NCI-H526 (cell line): ENCODE measurements at regions not wholly inside any gene's neighbourhood (a gene's known extent, or its start where the extent isn't known, plus 50 kb on each side); places are given as distances from the start of the nearest gene placed in this dataset.
A peak's percentile ranks its signal among the peaks of the same experiment; 100 is the strongest.
"Not testable (repeated sequence)": the region's sequence is repeated elsewhere in the genome, so short reads cannot be mapped to it uniquely, and the experiment has no call there.

Experiments used
- DNase-seq, 2 experiments: peaks; one replicate each; lab custom pipeline; 2025; lab: John Stamatoyannopoulos, UW

DNA sequence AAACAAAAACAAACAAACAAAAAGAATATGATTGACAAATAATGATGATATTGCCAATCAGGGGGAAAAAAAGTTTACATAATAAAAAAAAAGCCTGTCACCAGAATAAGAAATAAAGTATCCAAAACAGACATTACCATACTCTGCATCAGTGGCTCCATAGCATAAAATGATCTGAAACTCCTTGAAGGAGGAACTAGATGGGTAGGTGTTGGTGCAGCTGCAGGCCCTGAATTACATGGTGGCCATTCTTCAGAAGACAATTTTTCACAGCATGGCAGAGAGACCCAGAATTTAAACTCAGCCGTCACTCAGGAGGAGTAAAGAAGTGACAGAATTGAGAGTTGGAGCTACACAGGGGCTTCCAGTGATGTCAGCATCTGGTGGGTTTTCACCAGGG lies 60.2 kb downstream of the GLUL start:
- DNase-seq = no peak

DNA sequence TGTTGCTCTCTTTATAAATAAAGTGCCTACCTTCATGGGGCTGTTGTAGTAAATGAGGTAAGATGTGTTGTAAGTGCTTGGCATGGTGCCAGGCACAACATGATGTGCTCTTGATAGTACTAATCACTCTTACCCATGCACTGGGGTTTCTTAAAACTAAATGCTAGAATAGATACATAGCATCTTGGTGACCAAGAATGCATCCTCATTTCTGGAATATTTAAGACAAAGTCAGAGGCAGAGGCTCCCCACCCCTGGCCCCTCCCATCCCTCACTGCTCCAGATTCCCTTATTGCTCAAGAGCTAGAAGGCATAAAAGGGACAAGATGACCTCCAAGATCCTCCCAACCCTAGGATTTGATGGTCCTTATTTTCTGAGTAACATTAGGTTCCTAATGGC lies 61.3 kb downstream of the GLUL start:
- peak; percentile 34 to 43 for DNase-seq

DNA sequence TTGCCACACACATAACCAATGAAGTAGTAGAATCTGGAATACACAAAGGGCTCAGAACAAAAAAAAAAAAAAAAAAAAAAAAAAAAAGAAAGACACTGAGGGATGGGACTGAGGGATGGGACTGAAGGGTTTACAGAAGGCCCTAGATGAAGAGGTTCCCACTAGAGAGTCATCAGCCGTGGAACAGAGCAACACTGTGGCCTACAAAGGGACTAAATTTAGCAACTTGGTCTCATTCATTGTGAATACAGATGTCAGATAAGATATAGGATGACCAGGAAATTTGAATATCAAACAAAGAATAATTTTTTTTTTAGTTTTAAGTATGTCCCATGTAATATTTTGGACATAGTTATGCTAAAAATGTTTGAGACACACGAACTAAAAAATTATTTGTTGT lies 62.1 kb downstream of the GLUL start:
- peak; percentile 77 to 79 for DNase-seq

DNA sequence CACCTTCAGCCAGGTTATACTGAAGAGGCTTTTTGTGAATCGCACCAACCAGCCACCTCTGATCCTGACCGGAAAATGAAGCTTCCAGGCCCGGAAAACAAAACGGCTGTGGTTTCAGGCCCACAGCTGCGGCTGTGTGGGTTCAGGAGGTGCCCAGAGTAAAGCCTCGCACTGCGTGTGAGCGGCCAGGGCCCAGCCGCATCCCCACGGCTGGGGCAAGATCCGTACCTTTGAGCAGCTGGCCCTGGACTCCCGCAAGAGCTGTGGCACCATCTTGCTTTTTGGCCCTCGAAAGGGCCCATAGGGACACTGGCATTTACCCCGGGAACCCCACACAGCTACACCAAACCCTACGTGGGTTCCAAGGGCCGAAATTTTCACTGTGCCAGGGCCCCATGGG lies 63.0 kb downstream of the GLUL start:
- no peak for DNase-seq

DNA sequence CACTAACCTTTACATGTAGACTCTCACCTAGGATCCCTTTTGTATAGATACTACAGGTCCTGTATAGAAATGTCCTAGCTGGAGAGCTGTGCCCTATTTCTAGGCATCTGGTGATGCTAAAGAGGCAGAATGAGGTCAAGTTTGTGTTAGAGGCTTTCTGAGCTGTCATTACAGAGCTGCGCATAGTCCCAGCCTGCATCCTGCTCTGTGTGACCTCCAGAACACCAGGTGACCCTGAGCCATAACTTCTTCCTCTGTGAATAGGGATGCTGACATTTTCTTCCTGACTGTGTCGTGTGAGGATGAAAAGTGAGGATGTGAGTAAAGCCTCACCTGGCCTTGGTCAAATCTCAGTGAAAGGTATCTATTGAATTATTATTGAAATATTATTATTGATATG lies 66.3 kb downstream of the GLUL start:
- no peak for DNase-seq

DNA sequence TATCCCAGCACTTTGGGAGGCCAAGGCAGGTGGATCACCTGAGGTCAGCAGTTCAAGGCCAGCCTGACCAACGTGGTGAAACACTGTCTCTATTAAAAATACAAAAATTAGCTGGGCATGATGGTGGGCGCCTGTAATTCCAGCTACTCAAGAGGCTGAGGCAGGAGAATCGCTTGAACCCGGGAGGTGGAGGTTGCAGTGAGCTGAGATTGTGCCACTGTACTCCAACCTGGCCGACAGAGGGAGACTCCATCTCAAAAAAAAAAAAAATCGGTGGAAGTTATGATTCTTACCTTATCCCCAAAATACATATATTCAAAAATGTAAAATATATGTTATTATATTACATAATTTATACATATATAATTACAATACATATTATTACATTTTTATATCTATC lies 70.1 kb downstream of the GLUL start:
- DNase-seq = peak in 1 of 2 experiments; percentile 38

DNA sequence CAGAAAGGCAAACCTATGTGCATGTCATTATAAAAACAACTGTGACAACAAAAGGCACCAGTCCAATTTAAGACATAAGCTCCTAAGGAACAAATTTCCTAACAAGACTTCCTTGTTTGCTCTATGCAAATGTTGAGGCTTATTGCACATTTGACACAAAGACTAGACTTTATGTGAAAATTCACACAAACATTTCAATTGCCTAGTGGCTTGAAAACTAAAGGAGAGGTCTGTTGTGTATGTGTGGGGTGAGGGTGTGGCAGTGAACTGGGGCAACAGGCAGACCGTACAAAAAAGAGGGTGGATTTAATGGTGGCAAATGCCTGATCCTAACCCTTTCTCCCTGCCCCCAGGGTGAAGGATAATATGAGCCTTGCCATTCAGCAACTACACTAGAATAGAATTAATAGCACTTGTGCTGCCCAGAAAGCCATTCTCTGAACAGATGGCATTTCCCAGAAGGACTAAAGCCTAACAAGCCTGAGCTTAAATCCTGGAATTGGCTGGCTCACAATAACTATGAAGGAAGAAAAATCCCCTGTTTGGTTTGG lies 73.9 kb downstream of the GLUL start:
- DNase-seq = peak; percentile 87 to 89

DNA sequence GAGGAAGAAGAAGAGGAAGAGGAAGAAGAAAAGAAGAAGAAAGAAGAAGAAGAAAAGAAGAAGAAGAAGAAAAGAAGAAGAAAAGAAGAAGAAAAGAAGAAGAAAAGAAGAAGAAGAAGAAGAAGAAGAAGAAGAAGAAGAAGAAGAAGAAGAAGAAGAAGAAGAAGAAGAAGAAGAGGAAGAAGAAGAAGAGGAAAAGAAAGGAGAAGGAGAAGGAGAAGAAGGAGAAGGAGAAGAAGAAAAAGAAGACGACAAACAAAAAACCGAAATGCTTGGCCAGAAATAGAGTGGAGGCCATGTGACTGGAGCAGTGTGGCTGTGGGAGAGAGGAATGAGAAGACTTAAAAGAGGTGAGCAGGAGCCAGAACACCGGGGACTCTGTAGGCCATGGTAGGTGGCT lies 75.1 kb downstream of the GLUL start:
- not testable (repeated sequence) for DNase-seq

DNA sequence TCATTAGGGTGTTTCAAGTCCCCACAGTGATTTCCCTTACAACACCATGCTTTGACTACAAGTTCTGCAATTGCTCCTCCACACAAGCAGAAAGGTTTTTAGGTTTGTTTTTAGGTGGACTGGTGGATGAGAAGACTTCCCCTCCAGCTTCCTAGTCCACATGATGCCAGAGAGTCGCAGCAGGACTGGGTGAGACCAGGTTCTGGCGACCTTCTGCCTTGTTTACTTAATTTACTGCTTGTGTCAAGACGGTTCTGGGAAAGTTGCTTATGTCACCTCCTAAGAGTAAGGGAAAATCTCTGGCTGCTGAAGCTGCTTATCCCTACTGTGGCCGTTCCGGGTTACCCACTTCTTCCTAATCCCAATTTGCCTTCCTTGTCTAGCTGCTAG lies 76.4 kb downstream of the GLUL start:
- DNase-seq = no peak

DNA sequence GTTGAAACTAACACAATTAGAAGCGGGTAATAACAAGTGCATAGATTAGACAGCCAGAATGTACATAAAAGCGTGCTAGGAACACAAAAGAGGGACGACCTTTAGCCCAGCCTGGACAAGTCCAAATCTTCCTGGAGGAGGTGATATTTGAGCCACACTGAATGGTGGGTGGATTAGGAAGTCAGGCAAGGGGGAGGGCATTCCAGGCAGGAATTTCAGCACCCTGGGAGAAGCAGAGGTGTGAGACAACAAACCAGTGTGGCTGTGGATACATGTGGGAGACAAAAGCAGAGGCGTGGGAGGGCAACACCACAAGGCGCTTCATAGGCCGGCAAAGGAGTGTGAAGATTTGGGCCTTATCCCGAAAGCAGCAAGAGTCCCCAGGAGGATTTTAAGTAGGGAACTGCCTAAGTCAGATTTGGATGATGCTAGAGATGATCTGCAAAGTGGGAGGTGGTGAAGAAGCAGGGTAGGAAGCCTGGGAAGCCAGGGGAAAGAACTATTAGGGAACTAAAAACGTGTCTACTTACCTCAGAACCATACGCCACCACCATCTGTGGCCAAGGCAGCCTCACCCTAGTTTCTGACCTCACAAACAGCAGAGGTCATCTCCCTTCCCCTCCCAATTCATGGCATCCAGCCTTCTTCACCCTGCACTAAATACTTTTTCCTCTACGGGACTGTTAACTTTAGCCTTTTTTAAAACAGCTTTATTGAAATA lies 81.8 kb downstream of the GLUL start:
- no peak for DNase-seq

DNA sequence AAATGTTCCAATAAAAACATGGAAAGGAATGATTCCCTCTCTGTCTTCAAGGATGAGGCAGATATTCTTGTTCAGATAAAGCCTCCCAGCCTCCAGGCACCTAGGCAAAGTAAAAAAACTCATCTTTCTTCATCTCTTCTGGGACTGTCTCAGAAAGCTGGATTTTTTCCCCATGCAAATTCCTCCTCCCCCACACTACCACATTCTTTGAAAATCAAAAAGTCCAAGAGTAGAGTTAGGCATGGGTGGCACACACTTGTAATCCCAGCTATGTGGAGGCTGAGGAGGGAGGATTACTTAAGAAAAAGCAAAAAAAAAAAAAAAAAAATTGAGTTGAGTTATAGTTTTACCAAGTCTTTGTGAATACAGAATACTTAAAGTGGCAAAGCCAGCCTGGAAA lies 82.8 kb downstream of the GLUL start:
- no peak for DNase-seq

DNA sequence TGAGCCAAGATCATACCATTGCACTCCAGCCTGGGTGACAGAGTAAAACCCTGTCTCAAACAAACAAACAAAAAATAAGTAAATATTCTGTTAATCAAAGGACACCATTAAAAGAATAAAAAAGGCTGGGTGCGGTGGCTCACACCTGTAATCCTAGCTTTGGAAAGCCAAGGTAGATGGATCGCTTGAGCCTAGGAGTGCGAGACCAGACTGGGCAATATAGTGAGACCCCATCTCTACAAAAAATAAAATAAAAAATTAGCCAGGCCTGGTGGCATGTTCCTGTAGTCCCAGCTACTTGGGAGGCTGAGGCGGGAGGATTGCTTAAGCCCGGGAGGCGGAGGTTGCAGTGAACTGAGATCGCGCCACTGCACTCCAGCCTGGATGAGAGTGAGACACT lies 84.1 kb downstream of the GLUL start:
- not testable (repeated sequence) for DNase-seq

DNA sequence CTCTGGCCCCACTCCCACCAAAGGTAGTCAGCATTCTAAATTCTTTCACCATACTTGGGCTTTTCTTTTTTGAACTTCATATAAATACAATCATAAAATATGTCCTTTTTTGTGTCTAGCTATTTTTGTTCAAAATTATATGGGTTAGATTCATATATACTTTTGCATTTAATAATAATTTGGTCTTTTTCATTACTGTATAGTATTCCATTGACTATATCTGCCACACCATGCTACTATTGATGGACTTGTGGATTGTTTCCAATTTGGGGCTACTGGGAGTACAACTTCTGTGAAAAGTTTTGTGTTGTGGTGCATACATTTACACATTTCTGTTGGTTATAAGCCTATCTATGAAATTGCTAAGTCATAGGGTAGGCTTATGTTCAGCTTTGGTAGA lies 85.7 kb downstream of the GLUL start:
- DNase-seq = no peak

DNA sequence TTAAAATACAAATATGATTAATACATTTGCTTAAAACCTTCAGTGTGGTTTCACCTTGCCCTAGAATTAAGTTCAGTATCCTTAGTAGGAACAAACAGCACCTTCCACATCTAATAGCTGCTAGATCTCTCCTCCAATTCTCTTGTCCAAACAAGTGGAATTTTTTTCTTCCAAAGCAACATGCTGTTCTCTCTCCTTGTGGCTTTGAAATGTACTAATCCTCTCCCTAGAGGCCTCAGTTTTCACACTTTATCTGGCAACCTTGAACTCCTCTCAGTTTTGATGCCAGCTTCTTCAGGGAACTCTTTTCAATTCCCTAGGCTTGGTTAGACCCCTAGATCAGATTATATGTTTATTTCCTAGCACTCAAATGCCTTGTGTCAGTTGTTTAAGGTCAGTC lies 87.0 kb downstream of the GLUL start:
- no peak for DNase-seq

DNA sequence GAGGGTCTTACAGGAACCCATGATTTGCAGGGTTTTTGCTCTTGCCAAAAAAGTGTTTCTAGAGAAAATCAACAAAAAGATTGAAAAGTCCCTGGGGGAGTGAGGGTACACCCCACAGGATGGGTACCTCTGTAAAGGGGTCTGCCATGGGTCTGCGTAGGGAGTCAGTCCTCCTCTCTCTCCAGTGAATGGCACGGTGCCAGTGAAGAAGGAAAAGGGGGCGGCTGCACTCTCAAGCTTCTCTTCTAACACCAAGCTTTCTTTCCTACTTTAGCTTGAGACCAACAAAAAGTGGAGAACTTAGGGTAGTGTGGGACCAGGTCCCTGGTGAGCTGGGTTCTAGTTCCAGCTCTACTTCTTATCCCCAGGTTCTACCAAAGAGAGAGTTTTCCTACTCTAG lies 87.4 kb downstream of the GLUL start:
- DNase-seq = no peak

DNA sequence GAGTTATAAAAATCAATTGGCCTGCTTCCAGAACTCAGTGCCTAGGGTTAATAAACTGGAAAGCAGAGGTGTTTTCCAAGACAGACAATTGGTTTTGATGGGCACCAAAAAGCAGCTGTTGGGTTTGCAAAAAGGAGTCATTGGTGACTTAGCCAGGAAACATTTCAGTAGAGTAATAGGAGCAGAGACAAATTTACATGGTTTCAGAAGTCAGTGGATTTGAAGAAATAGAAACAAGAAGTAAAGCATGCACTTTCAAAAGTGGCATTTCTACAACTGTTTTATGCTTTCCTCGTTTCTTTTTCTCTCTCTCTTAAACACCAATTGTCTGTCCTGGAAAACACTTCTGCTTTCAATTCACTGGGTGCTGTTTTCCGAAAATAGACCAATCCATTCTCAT lies 87.8 kb downstream of the GLUL start:
- DNase-seq = no peak

DNA sequence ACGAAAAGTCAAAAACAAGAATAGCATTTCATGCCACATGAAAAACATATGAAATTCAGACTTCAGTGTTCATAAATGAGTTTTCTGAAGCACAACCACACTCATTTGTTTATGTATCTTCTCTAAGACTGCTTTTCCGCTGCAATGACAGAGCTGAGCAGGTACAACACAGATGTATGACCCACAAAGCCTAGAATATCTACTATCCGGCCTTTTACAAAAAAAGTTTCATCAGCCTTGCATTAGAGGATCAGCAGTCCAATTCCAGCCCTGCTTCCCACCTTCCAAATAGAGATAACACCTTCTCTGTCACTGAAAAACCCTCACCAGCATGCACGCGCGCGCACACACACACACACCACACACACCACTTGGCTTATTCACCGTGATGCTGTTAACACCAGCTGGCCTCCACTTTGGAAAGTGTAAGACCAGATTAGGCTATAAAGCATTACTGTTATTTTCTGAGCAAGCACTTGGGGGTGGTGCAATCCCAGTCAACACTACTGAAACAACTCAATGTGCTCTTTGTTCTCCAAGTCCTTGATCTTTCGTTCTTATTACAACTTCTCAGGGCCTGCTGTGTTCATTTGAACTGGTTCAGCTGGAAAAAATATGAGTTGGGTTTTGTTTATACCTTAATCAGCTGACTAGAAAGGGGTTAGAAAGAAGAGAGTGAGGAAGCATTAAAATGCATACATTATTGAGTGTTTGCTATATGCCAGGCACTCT lies 90.0 kb downstream of the GLUL start:
- peak; percentile 95 to 97 for DNase-seq

DNA sequence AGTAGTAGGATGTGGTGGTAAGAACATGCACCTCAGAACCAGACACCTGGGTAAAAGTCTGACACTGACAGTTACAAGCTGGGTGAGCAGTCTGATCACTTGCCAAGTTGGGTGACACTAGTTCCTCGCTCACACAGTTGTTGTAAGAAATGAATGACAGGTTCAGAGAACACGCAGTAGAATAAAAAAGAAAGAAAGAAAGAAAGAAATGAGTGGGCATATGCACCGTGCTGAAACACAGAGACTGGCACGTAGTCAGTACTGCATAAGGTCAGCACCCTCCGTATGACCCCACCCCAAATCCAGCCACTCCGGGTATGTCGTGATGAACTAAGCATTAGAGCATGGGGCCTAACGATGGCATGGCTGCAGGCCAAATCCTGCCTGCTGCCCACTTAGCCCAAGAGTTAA lies 90.6 kb downstream of the GLUL start:
- no peak for DNase-seq

DNA sequence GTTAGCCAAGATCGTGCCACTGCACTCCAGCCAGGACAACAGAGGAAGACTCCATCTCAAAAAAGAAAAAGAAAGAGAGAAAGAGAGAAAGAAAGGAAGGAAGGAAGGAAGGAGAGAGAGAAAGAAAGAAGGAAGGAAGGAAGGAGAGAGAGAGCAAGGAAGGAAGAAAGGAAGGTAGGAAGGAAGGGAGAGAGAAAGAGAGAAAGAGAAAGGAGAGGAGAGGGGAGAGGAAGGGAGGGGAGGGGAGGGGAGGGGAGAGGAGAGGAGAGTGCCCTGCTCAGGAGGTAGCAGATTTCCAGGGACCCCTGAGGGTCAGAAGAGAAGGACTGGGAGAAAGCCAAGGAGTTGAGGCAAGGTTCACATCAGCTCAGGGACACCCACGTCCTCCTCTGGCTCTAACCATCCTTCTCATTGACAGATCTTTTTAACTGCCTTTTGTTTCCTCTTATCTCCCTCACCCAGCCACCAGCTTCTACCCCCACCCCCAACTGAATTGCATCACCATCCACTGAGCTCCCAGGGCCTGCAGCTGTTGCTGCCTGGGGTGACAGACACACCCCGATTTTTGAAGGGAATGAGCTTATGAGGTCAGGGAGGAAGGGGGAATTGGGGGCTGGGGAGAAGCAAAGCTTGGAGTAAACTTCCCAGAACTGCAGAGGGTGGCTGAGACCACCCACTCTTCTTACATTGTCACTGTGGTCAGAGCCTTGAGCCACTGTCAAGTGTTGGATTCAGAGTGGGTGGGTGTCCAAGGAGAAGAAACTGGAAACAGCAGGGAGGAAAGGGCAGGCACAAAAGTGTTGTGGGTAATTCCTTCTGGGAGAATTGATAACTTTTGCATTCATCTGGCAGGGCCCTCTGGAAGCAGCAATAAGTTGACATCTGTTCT lies 91.6 kb downstream of the GLUL start:
- peak in 1 of 2 experiments; percentile 48 for DNase-seq

DNA sequence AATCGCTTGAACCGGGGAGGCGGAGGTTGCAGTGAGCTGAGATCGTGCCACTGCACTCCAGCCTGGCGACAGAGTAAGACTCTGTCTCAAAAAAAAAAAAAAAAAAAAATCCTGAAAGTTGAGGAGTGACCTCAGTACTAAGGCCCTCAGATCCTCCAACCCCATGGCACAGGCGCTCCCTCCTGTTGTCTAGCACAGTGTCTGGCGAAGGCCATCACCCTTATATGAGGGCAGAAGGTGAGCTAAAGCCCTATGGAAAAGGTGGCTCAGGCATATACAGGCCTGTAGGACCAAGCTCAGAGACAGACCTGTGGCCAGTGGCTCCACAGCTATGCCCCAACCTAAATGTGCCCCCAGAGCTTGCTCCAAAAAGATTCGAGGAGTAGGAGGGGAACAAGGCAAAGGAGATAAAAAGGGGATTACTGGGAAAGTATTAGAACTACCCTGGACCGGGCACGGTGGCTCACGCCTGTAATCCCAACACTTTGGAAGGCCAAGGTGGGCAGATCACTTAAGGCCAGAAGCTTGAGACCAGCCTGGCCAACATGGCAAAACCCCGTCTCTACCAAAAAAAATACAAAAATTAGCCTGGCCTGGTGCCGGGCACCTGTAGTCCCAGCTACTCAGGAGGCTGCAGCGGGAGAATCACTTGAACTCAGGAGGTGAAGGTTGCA lies 92.4 kb downstream of the GLUL start:
- DNase-seq = not testable (repeated sequence)

DNA sequence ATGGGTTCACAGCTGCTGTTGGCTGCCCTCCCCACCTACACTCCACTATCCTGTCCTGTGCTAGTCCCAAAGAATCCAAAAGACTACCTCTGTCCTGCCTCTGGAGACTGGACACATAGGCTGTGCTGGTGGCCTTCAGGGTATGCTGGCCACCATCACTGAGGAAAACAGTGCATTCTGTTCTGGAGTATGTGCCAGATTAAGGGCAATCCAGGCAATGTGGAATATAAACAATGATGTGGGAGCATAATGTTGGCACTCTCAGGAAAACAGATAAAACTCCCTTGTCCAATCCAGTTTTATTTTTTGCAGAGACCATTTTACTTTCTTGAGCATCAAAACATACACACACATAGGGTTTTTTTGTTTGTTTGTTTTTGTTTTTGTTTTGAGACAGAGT lies 94.3 kb downstream of the GLUL start:
- no peak for DNase-seq

DNA sequence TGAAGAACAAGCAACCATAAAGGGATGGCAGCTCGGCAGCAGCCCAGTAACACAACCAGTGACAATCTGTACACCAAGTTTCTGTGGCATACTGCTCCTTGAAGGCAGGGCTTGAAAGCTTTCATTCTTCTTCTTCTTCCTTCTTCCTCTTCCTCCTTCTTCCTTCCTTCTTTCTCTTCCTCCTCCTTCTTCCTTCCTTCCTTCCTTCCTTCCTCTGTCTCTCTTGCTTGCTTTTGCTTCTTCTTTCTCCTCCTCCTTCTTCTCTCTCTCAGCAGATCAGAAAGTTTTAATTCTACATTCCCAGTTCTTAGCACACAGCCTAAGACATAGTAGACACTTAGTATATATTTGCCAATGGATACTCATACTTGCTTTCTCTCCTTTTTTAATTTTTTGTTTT lies 95.9 kb downstream of the GLUL start:
- DNase-seq = no peak
